HL-60 (cell line): ENCODE measurements at regions not wholly inside any gene's neighbourhood (a gene's known extent, or its start where the extent isn't known, plus 50 kb on each side); places are given as distances from the start of the nearest gene placed in this dataset.

ENCODE experiments used
- DNase-seq, 2 experiments: peaks; one replicate each; pipeline ENCODE4 v3.0.0-alpha.2; 2010 to 2020; ENCODE audit warnings: low read depth in 1 of 2, low spot score in 1 of 2
- H3K27ac ChIP-seq: fragments of 250-450 bp; sonication (Bioruptor Pico); replicated peaks from 2 replicates; pipeline ENCODE4 v1.5.1; 2020; ENCODE audit warnings: mild to moderate bottlenecking, moderate library complexity
- H3K27me3 ChIP-seq: fragments of 250-450 bp; sonication (Bioruptor Pico); 2 replicates; pipeline ENCODE4 v1.5.1; 2021; ENCODE audit warnings: mild to moderate bottlenecking, moderate library complexity; ENCODE audit not compliant: insufficient read depth, poor library complexity, severe bottlenecking
- H3K4me3 ChIP-seq: replicated peaks from 2 replicates; pipeline ENCODE4 v1.5.1; 2011; ENCODE audit warnings: mild to moderate bottlenecking, control low read depth, low read length; ENCODE audit not compliant: insufficient read depth
- CTCF ChIP-seq: IDR thresholded peaks from one replicate; pipeline ENCODE4 v1.5.1; 2011; ENCODE audit warnings: low read length, control low read depth, inconsistent platforms; ENCODE audit not compliant: insufficient read depth
- GABPA ChIP-seq: IDR thresholded peaks from 2 replicates; pipeline ENCODE4 v1.6.1; 2012; ENCODE audit warnings: low read depth
- POLR2AphosphoS5 ChIP-seq: IDR thresholded peaks from 2 replicates; pipeline ENCODE4 v1.6.1; 2012; ENCODE audit warnings: low read depth
- REST ChIP-seq: IDR thresholded peaks from 2 replicates; pipeline ENCODE4 v1.6.1; 2012; ENCODE audit warnings: low read depth; ENCODE audit not compliant: insufficient replicate concordance
- SPI1 ChIP-seq: IDR thresholded peaks from 2 replicates; pipeline ENCODE4 v1.6.1; 2012; ENCODE audit warnings: low read depth, mild to moderate bottlenecking, borderline replicate concordance

GRCh38 chr10:60521974-60522405 lies 132.3 kb upstream of the ANK3 start:
- TF ChIP-seq GABPA (no peak), SPI1 (no peak), REST (no peak), CTCF (no peak), POLR2AphosphoS5 (no peak)
- no peak for DNase-seq
- Histone ChIP-seq H3K27me3 (no peaks in the 10 kb centered on the region), H3K4me3 (no peak overlapping the region), H3K27ac (no peak overlapping the region)

GRCh38 chr10:60518745-60519144 lies 129.1 kb upstream of the ANK3 start:
- H3K27me3 ChIP-seq: no peaks in the 10 kb centered on the region
- no peak for TF ChIP-seq SPI1
- no peak for TF ChIP-seq REST
- no peak for TF ChIP-seq POLR2AphosphoS5
- TF ChIP-seq GABPA: no peak
- TF ChIP-seq CTCF: no peak

GRCh38 chr10:60517805-60518204 lies 128.1 kb upstream of the ANK3 start:
- no peak overlapping the region for H3K4me3 ChIP-seq
- no peaks in the 10 kb centered on the region for H3K27me3 ChIP-seq
- DNase-seq: no peak
- no peak overlapping the region for H3K27ac ChIP-seq
- no peak for TF ChIP-seq REST
- TF ChIP-seq SPI1: no peak
- no peak for TF ChIP-seq GABPA
- no peak for TF ChIP-seq CTCF
- no peak for TF ChIP-seq POLR2AphosphoS5

More at GRCh38 chr10:60518745-60519144, 129.1 kb upstream of the ANK3 start:
- H3K4me3 ChIP-seq: no peak overlapping the region
- H3K27ac ChIP-seq: no peak overlapping the region
- DNase-seq: no peak
